HFF-Myc (cell line): ENCODE measurements at regions not wholly inside any gene's neighbourhood (a gene's known extent, or its start where the extent isn't known, plus 50 kb on each side); places are given as distances from the start of the nearest gene placed in this dataset.

Experiments
- DNase-seq: peaks from one replicate; pipeline ENCODE4 v3.0.0-alpha.2; 2011; ENCODE audit warnings: low read depth; ENCODE audit errors: extremely low read depth
- H3K4me3 ChIP-seq: replicated peaks from 2 replicates; pipeline ENCODE4 v1.5.1; 2011; ENCODE audit warnings: low read depth, mild to moderate bottlenecking, control low read depth, low read length
- TF ChIP-seq, protein P1 (sequence below): IDR thresholded peaks from 2 replicates; pipeline ENCODE4 v1.5.1; 2012; ENCODE audit warnings: mild to moderate bottlenecking, low read depth, low read length, control low read depth; ENCODE audit errors: missing control alignments

DNA sequence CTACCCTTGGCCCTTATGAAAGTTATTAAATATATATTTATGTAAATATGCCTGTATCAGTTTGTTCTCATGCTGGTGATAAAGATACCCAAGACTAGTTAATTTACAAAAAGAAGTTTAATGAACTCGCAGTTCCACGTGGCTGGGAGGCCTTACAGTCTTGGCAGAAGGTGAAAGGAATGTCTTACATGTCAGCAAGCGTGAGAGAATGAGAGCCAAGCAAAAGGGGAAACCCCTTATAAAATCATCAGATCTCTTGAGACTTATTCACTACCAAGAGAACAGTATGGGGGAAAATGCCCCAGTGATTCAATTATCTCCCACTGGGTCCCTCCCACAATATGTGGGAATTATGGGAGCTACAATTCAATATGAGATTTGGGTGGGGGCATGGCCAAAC lies 506.0 kb upstream of the ATXN8OS start:
- H3K4me3 ChIP-seq, result no peak overlapping the region
- TF ChIP-seq, protein P1, sequence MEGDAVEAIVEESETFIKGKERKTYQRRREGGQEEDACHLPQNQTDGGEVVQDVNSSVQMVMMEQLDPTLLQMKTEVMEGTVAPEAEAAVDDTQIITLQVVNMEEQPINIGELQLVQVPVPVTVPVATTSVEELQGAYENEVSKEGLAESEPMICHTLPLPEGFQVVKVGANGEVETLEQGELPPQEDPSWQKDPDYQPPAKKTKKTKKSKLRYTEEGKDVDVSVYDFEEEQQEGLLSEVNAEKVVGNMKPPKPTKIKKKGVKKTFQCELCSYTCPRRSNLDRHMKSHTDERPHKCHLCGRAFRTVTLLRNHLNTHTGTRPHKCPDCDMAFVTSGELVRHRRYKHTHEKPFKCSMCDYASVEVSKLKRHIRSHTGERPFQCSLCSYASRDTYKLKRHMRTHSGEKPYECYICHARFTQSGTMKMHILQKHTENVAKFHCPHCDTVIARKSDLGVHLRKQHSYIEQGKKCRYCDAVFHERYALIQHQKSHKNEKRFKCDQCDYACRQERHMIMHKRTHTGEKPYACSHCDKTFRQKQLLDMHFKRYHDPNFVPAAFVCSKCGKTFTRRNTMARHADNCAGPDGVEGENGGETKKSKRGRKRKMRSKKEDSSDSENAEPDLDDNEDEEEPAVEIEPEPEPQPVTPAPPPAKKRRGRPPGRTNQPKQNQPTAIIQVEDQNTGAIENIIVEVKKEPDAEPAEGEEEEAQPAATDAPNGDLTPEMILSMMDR, result no peak
- DNase-seq, result no peak

DNA sequence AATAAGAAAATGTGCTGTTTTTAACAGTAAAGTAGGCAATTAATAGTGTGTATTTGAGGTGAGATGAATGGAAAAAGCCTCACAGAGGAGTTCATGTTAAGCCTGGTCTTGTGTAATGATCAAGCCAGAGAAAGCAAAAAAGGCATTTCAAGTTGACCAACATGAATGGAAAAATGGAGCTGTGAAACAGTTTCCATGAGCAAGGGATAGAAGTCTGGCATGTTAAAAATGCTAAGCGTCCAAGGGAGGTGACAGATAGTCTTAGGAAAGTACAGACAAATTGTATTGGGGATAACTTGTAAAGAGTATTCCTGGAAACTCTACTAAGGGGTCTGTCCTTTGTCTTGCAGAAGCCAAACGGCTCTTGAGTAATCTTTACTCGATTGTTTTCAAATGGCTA lies 506.8 kb upstream of the ATXN8OS start:
- TF ChIP-seq, protein P1, result no peak
- DNase-seq, result no peak
- no peak overlapping the region for H3K4me3 ChIP-seq

DNA sequence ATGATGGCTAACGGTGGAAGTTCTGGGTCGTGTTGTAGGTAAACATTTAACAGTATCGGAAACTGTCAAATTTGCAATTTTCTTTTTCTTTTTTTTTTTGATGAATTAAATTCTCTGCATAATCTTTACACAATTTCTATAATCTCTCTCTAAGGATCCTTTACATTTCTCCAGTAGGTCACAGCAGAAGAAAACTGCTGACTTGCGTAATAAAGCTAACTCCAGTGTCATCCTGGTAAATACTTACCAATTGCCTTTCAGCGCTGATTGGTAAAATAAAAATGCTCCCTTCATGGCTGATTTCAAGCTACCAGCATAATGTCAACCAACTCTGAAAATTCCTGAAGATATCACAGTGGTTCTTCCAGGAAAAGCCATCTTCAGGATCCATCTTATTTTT lies 510.5 kb upstream of the ATXN8OS start:
- DNase-seq, result no peak
- H3K4me3 ChIP-seq, result no peak overlapping the region
- TF ChIP-seq, protein P1, result no peak

DNA sequence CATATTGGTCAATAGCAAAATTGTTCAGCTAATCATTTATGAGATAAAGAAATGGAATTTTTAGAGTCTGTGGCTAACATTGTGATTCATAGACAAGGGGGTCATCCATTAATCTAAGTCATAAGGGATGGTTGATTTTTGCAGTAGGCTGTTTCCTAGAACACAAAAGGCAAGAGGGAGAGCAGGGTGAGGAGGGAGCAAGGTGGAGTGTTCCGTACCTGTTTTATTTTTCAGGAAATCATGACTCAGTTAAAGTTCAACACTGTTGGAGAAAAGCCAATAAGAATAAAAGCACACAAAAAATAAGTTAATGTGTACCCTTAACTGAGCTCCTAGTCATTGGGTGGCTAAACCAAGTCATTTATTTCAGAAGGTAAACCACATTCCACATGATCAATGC lies 512.4 kb upstream of the ATXN8OS start:
- TF ChIP-seq, protein P1, result no peak
- no peak overlapping the region for H3K4me3 ChIP-seq
- DNase-seq, result no peak

DNA sequence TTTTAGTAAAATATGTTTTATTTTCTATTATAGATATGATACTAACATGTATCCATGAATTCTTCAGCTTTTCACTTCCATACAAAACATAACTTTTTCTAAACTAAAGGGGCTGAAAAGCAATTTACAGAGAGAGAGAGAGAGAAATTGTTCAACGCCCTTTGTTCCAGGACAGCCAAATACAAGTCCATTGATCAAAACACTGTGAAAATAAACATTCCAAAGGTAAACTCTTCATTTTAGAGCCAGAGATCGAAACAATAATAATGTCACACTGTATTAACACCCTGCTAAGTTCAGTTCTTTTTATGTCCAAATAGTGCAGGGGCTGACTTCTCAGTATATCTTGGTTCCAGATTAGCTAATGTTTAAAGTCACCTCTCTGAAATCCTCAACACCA lies 516.2 kb upstream of the ATXN8OS start:
- TF ChIP-seq, protein P1, result no peak
- no peak for DNase-seq
- H3K4me3 ChIP-seq, result no peak overlapping the region

DNA sequence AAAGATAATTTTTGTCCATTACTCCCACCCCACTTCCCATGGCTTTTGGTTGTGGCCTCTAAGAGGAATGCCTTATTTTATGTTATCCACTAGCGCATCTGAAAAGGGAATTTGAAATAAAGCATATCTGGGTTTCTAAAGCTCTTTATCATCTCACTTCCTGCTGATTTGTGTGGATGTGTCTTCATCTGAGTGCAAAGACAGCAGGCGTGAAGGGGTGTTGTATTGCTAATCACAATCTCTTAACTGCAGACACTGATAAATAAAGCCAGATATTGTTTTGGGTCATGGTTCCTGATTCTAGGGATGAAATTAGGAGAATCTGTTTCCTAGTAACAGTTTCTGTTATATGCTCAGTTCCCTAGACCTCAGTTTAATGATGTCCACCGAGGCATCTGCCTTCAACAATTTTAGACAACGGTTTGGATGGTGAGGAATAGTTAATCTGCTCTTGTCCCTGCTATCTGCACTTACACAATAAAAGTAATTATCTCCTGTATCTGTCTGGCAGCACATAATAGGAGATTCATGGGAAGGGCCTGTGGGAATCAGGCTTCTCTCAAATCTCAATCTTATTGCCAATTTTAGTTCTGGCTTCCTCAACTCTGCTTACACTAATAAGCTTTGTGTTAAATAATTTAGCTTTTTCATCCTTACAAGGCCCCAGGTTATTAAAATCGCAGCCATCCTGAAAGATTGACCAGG lies 517.9 kb upstream of the ATXN8OS start:
- no peak overlapping the region for H3K4me3 ChIP-seq
- DNase-seq, result no peak
- TF ChIP-seq, protein P1, result no peak

DNA sequence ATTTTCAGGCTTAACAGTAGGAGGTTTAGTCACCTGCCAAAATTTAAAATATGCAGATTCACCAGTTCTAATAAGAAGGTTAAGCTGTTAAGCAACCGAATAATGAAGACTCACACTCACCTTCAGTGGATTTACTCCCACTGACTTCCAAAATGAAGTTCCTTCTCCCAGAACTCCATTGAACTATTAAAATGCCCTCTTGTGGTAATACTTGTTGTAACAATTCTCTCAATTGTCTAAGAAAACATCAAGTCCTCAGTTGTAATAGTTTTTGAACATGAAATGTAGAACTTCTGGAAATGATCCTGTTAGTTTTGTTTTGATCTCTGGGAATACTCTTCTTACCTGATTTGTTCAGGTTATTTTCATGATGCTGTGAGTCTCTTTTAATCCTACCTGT lies 522.0 kb upstream of the ATXN8OS start:
- H3K4me3 ChIP-seq, result no peak overlapping the region
- DNase-seq, result no peak
- TF ChIP-seq, protein P1, result no peak
